Ascending aorta (tissue), 2 donors: ENCODE measurements at regions not wholly inside any gene's neighbourhood (a gene's known extent, or its start where the extent isn't known, plus 50 kb on each side); places are given as distances from the start of the nearest gene placed in this dataset.

Experiments
- DNase-seq, 2 donors: peaks; one replicate each; pipeline ENCODE4 v3.0.0-alpha.2; 2019; ENCODE audit warnings: low spot score in 2 of 2
- H3K27ac ChIP-seq, 2 donors: fragments of 200-600 bp; sonication (generic); one replicate each; pipeline ENCODE4 v1.5.1; 2016 to 2017; ENCODE audit warnings: mild to moderate bottlenecking in 1 of 2
- H3K27me3 ChIP-seq: fragments of 200-600 bp; sonication (generic); one replicate; pipeline ENCODE4 v1.5.1; 2017
- H3K36me3 ChIP-seq, 2 donors: fragments of 200-600 bp; sonication (generic); one replicate each; pipeline ENCODE4 v1.5.1; 2016
- H3K4me1 ChIP-seq, 2 donors: fragments of 200-600 bp; sonication (generic); one replicate each; pipeline ENCODE4 v1.5.1; 2016 to 2017; ENCODE audit warnings: mild to moderate bottlenecking in 1 of 2
- H3K4me3 ChIP-seq, 2 donors: fragments of 200-600 bp; sonication (generic); one replicate each; pipeline ENCODE4 v1.5.1; 2016 to 2017; ENCODE audit warnings: mild to moderate bottlenecking in 1 of 2
- H3K9me3 ChIP-seq, 2 donors: fragments of 200-600 bp; sonication (generic); one replicate each; pipeline ENCODE4 v1.5.1; 2016
- CTCF ChIP-seq, 3 experiments: fragments of 200-600 bp in 2 of 3; fragments of 450-650 bp in 1 of 3; sonication (generic) in 2 of 3; IDR thresholded peaks; one replicate each; pipeline ENCODE4 v1.5.1; 2016 to 2019; ENCODE audit warnings: antibody characterized with exemption in 3 of 3, mild to moderate bottlenecking in 1 of 3, moderate library complexity in 1 of 3
- intact Hi-C: fragments of 100-400 bp; cut with DNase I; formaldehyde crosslinking; loops from one replicate; pipeline ENCODE4 v1.15.1; 2023

GRCh38 chr3:182121401-182121800 lies 409.7 kb downstream of the SOX2 start:
- no peaks in the 10 kb centered on the region for H3K27me3 ChIP-seq
- no peak for DNase-seq
- H3K4me1 ChIP-seq = no peaks in the 10 kb centered on the region
- intact Hi-C loops = no loop called here
- no peak for TF ChIP-seq CTCF (IDR thresholded peaks at IDR 0.05)
- H3K4me3 ChIP-seq = no peak overlapping the region
- H3K27ac ChIP-seq = no peak overlapping the region
- no peaks in the 10 kb centered on the region for H3K9me3 ChIP-seq
- no peaks in the 10 kb centered on the region for H3K36me3 ChIP-seq

- H3K4me1 ChIP-seq = no peaks in the 10 kb centered on the region
- no peak overlapping the region for H3K27ac ChIP-seq
- TF ChIP-seq CTCF (IDR thresholded peaks at IDR 0.05) = no peak
- H3K36me3 ChIP-seq = no peaks in the 10 kb centered on the region
- DNase-seq = no peak
- H3K27me3 ChIP-seq = no peaks in the 10 kb centered on the region
- no peaks in the 10 kb centered on the region for H3K9me3 ChIP-seq
- H3K4me3 ChIP-seq = no peak overlapping the region
- intact Hi-C loops = no loop called here
These were observed 411.1 kb downstream of the SOX2 start for GRCh38 chr3:182122779-182123178.

GRCh38 chr3:182124187-182124586 lies 412.5 kb downstream of the SOX2 start:
- intact Hi-C loops = no loop called here
- TF ChIP-seq CTCF (IDR thresholded peaks at IDR 0.05) = no peak
- Histone ChIP-seq H3K27ac (no peak overlapping the region), H3K9me3 (no peaks in the 10 kb centered on the region), H3K4me3 (no peak overlapping the region), H3K36me3 (no peaks in the 10 kb centered on the region), H3K4me1 (no peaks in the 10 kb centered on the region), H3K27me3 (no peaks in the 10 kb centered on the region)
- no peak for DNase-seq

GRCh38 chr3:182124716-182125115 lies 413.0 kb downstream of the SOX2 start:
- H3K9me3 ChIP-seq = no peaks in the 10 kb centered on the region
- DNase-seq = no peak
- no peak overlapping the region for H3K27ac ChIP-seq
- H3K4me3 ChIP-seq = no peak overlapping the region
- no peak for TF ChIP-seq CTCF (IDR thresholded peaks at IDR 0.05)
- intact Hi-C loops = no loop called here
- H3K27me3 ChIP-seq = no peaks in the 10 kb centered on the region
- H3K36me3 ChIP-seq = no peaks in the 10 kb centered on the region
- no peaks in the 10 kb centered on the region for H3K4me1 ChIP-seq

GRCh38 chr3:182129740-182130139 lies 418.0 kb downstream of the SOX2 start:
- Histone ChIP-seq H3K27me3 (no peaks in the 10 kb centered on the region), H3K27ac (no peak overlapping the region), H3K4me1 (no peaks in the 10 kb centered on the region), H3K9me3 (no peaks in the 10 kb centered on the region), H3K36me3 (no peaks in the 10 kb centered on the region), H3K4me3 (no peak overlapping the region)
- no peak for TF ChIP-seq CTCF (IDR thresholded peaks at IDR 0.05)
- intact Hi-C loops = no loop called here
- DNase-seq = no peak

GRCh38 chr3:182133752-182134151 lies 422.0 kb downstream of the SOX2 start:
- Histone ChIP-seq H3K36me3 (no peaks in the 10 kb centered on the region), H3K4me3 (no peak overlapping the region), H3K4me1 (no peaks in the 10 kb centered on the region), H3K27ac (no peak overlapping the region), H3K9me3 (no peaks in the 10 kb centered on the region), H3K27me3 (no peaks in the 10 kb centered on the region)
- intact Hi-C loops = no loop called here
- TF ChIP-seq CTCF (IDR thresholded peaks at IDR 0.05) = no peak
- DNase-seq = no peak
